HEK293 (cell line): ENCODE measurements at regions not wholly inside any gene's neighbourhood (a gene's known extent, or its start where the extent isn't known, plus 50 kb on each side); places are given as distances from the start of the nearest gene placed in this dataset.

Source experiments
- CTCF ChIA-PET: fragments of 350-600 bp; formaldehyde crosslinking; extraction: SDS; loops from one replicate; lab custom pipeline; 2021; ENCODE audit warnings: antibody characterized with exemption; lab: Yijun Ruan, JAX
- POLR2A ChIA-PET: fragments of 300-600 bp; formaldehyde crosslinking; extraction: SDS; loops from one replicate; lab custom pipeline; 2020; ENCODE audit warnings: antibody characterized with exemption, inconsistent platforms; lab: Yijun Ruan, JAX
- H3K27ac ChIP-seq: fragments of 200-500 bp; sonication (Bioruptor generic); 2 replicates; pipeline ENCODE4 v1.5.1; 2014; ENCODE audit warnings: low read depth, low read length, control low read depth, inconsistent platforms; ENCODE audit errors: extremely low read depth
- H3K36me3 ChIP-seq, 2 experiments: fragments of 200-500 bp in 1 of 2; sonication (Bioruptor generic) in 1 of 2; 1 replicate in 1 of 2; 2 replicates in 1 of 2; pipeline ENCODE4 v1.5.1; 2014 to 2017; ENCODE audit warnings: inconsistent platforms in 2 of 2, low read length in 2 of 2; ENCODE audit not compliant: control insufficient read depth in 2 of 2, insufficient read depth in 1 of 2
- H3K4me1 ChIP-seq: fragments of 200-500 bp; sonication (Bioruptor generic); 2 replicates; pipeline ENCODE4 v1.5.1; 2014; ENCODE audit warnings: mild to moderate bottlenecking, low read length, inconsistent platforms; ENCODE audit not compliant: control insufficient read depth, insufficient read depth
- H3K4me3 ChIP-seq: 2 replicates; pipeline ENCODE4 v1.5.1; 2011; ENCODE audit warnings: low read depth, mild to moderate bottlenecking, control low read depth, low read length, moderate library complexity
- H3K9me3 ChIP-seq: fragments of 200-500 bp; sonication (Bioruptor generic); 2 replicates; pipeline ENCODE4 v1.5.1; 2014; ENCODE audit warnings: low read depth, low read length, inconsistent platforms; ENCODE audit not compliant: control insufficient read depth, insufficient read depth
- BCL6B ChIP-seq: fragments of 450-650 bp; formaldehyde crosslinking; IDR thresholded peaks from 2 replicates; pipeline ENCODE4 v1.5.1; 2017; ENCODE audit warnings: missing biosample characterization, missing genetic modification characterization
- GFI1B ChIP-seq: fragments of 450-650 bp; formaldehyde crosslinking; IDR thresholded peaks from 2 replicates; pipeline ENCODE4 v1.5.1; 2016; ENCODE audit warnings: missing biosample characterization, missing genetic modification characterization
- GLI4 ChIP-seq: fragments of 450-650 bp; formaldehyde crosslinking; IDR thresholded peaks from 2 replicates; pipeline ENCODE4 v1.5.1; 2016; ENCODE audit warnings: missing biosample characterization, missing genetic modification characterization
- SCRT2 ChIP-seq: fragments of 450-650 bp; formaldehyde crosslinking; IDR thresholded peaks from 2 replicates; pipeline ENCODE4 v1.5.1; 2016; ENCODE audit warnings: missing biosample characterization, missing genetic modification characterization
- ZNF114 ChIP-seq: fragments of 450-650 bp; formaldehyde crosslinking; IDR thresholded peaks from 2 replicates; pipeline ENCODE4 v1.5.0; 2017; ENCODE audit warnings: missing biosample characterization, missing genetic modification characterization
- ZNF280D ChIP-seq: fragments of 450-650 bp; formaldehyde crosslinking; IDR thresholded peaks from 2 replicates; pipeline ENCODE4 v1.5.1; 2016; ENCODE audit warnings: missing biosample characterization, missing genetic modification characterization
- ZNF473 ChIP-seq: fragments of 450-650 bp; formaldehyde crosslinking; IDR thresholded peaks from 2 replicates; pipeline ENCODE4 v1.5.1; 2017; ENCODE audit warnings: missing biosample characterization, missing genetic modification characterization
- ZNF585B ChIP-seq: fragments of 450-650 bp; formaldehyde crosslinking; IDR thresholded peaks from 2 replicates; pipeline ENCODE4 v1.5.1; 2016; ENCODE audit warnings: missing biosample characterization, missing genetic modification characterization
- ZNF626 ChIP-seq: fragments of 450-650 bp; sonication (Bioruptor Pico); formaldehyde crosslinking; IDR thresholded peaks from 2 replicates; pipeline ENCODE4 v1.5.1; 2018; ENCODE audit warnings: missing biosample characterization, missing genetic modification characterization, inconsistent platforms
- ZNF639 ChIP-seq: fragments of 450-650 bp; formaldehyde crosslinking; IDR thresholded peaks from 2 replicates; pipeline ENCODE4 v1.5.1; 2016; ENCODE audit warnings: missing biosample characterization, missing genetic modification characterization
- ZNF768 ChIP-seq: fragments of 450-650 bp; formaldehyde crosslinking; IDR thresholded peaks from 2 replicates; pipeline ENCODE4 v1.5.1; 2018; ENCODE audit warnings: missing biosample characterization, mild to moderate bottlenecking, missing genetic modification characterization
- ZSCAN16 ChIP-seq: fragments of 450-650 bp; formaldehyde crosslinking; IDR thresholded peaks from 2 replicates; pipeline ENCODE4 v1.5.1; 2016; ENCODE audit warnings: missing biosample characterization, missing genetic modification characterization
- TF ChIP-seq, protein P1 (sequence below): fragments of 450-650 bp; formaldehyde crosslinking; IDR thresholded peaks from 2 replicates; pipeline ENCODE4 v1.5.1; 2016; ENCODE audit warnings: missing biosample characterization, missing genetic modification characterization
- TF ChIP-seq, protein P2 (sequence below): sonication (generic); formaldehyde crosslinking; IDR thresholded peaks from 2 replicates; pipeline ENCODE4 v1.8.1; 2022; ENCODE audit warnings: mild to moderate bottlenecking, moderate library complexity, missing genetic modification reagents

GRCh38 chr6:132961122-132961521, 146.8 kb downstream of the RPS12 start:
- Histone ChIP-seq H3K27ac (no peak overlapping the region), H3K9me3 (no peaks in the 10 kb centered on the region), H3K36me3 (no peaks in the 10 kb centered on the region), H3K4me1 (peaks cover 13% of the 10 kb centered on the region), H3K4me3 (no peak overlapping the region)
- CTCF ChIA-PET: interaction anchor here (0.6 to 4.3 kb wide), 17 partner anchors 9 to 607 kb away, joined by 3 to 55 read pairs (median 6); no protein-coding TSS in a partner anchor
- TF ChIP-seq, protein P1, sequence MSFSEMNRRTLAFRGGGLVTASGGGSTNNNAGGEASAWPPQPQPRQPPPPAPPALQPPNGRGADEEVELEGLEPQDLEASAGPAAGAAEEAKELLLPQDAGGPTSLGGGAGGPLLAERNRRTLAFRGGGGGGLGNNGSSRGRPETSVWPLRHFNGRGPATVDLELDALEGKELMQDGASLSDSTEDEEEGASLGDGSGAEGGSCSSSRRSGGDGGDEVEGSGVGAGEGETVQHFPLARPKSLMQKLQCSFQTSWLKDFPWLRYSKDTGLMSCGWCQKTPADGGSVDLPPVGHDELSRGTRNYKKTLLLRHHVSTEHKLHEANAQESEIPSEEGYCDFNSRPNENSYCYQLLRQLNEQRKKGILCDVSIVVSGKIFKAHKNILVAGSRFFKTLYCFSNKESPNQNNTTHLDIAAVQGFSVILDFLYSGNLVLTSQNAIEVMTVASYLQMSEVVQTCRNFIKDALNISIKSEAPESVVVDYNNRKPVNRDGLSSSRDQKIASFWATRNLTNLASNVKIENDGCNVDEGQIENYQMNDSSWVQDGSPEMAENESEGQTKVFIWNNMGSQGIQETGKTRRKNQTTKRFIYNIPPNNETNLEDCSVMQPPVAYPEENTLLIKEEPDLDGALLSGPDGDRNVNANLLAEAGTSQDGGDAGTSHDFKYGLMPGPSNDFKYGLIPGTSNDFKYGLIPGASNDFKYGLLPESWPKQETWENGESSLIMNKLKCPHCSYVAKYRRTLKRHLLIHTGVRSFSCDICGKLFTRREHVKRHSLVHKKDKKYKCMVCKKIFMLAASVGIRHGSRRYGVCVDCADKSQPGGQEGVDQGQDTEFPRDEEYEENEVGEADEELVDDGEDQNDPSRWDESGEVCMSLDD (tag by site-specific recombination): no peak
- TF ChIP-seq ZNF585B (tag by site-specific recombination): no peak
- TF ChIP-seq ZSCAN16 (tag by site-specific recombination): no peak
- TF ChIP-seq ZNF768 (tag by site-specific recombination): no peak
- no peak for TF ChIP-seq SCRT2
- no peak for TF ChIP-seq BCL6B (tag by site-specific recombination)
- no peak for TF ChIP-seq ZNF639 (tag by site-specific recombination)
- TF ChIP-seq ZNF626 (tag by site-specific recombination): no peak
- TF ChIP-seq ZNF280D (tag by site-specific recombination): no peak
- POLR2A ChIA-PET: no interaction called here

DNA sequence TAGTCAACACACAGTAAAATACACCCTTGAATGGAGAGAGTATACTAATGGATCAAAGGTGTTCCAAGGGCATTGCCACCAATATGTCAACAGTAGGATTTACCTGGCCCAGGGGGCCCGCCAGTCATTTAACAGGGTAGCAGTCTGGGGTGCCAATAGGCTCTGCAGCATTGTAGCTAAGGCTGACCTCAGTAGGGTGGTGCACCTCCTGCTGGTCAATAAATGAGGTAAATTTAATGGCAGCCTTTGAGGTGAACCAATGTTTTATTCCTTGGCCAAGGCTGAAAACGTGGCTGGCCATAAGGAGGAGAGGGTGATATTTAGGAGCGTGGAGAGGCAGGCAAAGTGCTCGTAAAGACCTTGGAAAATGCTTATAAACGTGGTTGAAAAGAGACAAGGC, 147.2 kb downstream of the RPS12 start:
- Histone ChIP-seq H3K27ac (no peak overlapping the region), H3K4me3 (no peak overlapping the region)
- CTCF ChIA-PET: interaction anchor here (0.6 to 4.3 kb wide), 34 partner anchors 10 to 1045 kb away, joined by 3 to 55 read pairs (median 4); no protein-coding TSS in a partner anchor

More for the DNA sequence above, 147.2 kb downstream of the RPS12 start:
- POLR2A ChIA-PET: no interaction called here
- H3K36me3 ChIP-seq: no peaks in the 10 kb centered on the region
- peaks cover 13% of the 10 kb centered on the region for H3K4me1 ChIP-seq
- TF ChIP-seq ZNF473 (tag by site-specific recombination) (no peak), GLI4 (tag by site-specific recombination) (no peak), GFI1B (tag by site-specific recombination) (no peak), ZNF114 (tag by site-specific recombination) (no peak)
- TF ChIP-seq, protein P2, sequence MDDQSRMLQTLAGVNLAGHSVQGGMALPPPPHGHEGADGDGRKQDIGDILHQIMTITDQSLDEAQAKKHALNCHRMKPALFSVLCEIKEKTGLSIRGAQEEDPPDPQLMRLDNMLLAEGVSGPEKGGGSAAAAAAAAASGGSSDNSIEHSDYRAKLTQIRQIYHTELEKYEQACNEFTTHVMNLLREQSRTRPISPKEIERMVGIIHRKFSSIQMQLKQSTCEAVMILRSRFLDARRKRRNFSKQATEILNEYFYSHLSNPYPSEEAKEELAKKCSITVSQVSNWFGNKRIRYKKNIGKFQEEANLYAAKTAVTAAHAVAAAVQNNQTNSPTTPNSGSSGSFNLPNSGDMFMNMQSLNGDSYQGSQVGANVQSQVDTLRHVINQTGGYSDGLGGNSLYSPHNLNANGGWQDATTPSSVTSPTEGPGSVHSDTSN: no peak
- H3K9me3 ChIP-seq: no peaks in the 10 kb centered on the region
